IPS DF 6.9 (cell line): ENCODE measurements at regions not wholly inside any gene's neighbourhood (a gene's known extent, or its start where the extent isn't known, plus 50 kb on each side); places are given as distances from the start of the nearest gene placed in this dataset.

ENCODE experiments used
- DNase-seq: peaks from one replicate; pipeline ENCODE4 v3.0.0-alpha.2; 2013; ENCODE audit warnings: low read depth, low spot score
- H3K27ac ChIP-seq: one replicate; pipeline ENCODE4 v1.5.1; 2013; ENCODE audit warnings: low read length, control low read depth
- H3K27me3 ChIP-seq: 2 replicates; pipeline ENCODE4 v1.6.1; 2013; ENCODE audit warnings: mild to moderate bottlenecking, low read length; ENCODE audit not compliant: control insufficient read depth, insufficient read depth
- H3K36me3 ChIP-seq: 2 replicates; pipeline ENCODE4 v1.6.1; 2013; ENCODE audit warnings: low read length; ENCODE audit not compliant: control insufficient read depth, insufficient read depth
- H3K4me1 ChIP-seq: 2 replicates; pipeline ENCODE4 v1.6.1; 2013; ENCODE audit warnings: low read length; ENCODE audit not compliant: control insufficient read depth, insufficient read depth
- H3K4me3 ChIP-seq: 2 replicates; pipeline ENCODE4 v1.5.1; 2013; ENCODE audit warnings: mild to moderate bottlenecking, low read length
- H3K9me3 ChIP-seq: 2 replicates; pipeline ENCODE4 v1.6.1; 2013; ENCODE audit warnings: low read length, inconsistent platforms; ENCODE audit not compliant: control insufficient read depth, insufficient read depth
- WGBS: extraction: QIAGEN DNeasy Blood & Tissue Kit; methylation state at CpG from one replicate; pipeline ENCODE4 v1.1.7; 2013; ENCODE audit warnings: mixed read lengths, missing lambda C conversion rate; ENCODE audit not compliant: insufficient read length, insufficient coverage; 5-methylcytosine and 5-hydroxymethylcytosine counted together

- H3K27ac ChIP-seq = no peak overlapping the region
- H3K4me1 ChIP-seq = no peaks in the 10 kb centered on the region
- H3K27me3 ChIP-seq = no peaks in the 10 kb centered on the region
- DNase-seq = no peak
- no peaks in the 10 kb centered on the region for H3K36me3 ChIP-seq
- no peaks in the 10 kb centered on the region for H3K9me3 ChIP-seq
- H3K4me3 ChIP-seq = no peak overlapping the region
- WGBS = no CpG with 5 or more reads among the region's 2 CpGs
These were observed 202.6 kb upstream of the CTBP2 start for GRCh38 chr10:125362950-125363349.

DNA sequence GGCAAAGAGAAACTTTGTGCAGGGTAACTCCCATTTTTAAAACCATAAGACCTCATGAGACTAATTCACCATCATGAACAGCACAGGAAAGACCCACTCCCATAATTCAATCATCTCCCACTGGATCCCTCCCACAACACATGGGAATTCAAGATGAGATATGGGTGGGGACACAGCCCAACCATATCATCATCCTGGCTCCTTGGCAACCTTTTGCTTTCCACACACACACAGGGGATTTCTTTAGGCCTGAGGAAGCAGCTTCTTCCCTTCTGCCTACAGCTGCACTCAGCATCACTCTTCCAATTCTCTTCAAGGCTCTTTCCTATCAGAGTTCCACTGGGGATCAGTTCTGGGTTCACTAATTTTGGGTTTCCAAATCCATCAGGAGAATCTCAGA, 199.0 kb upstream of the CTBP2 start:
- Histone ChIP-seq H3K9me3 (no peaks in the 10 kb centered on the region), H3K4me3 (no peak overlapping the region), H3K4me1 (no peaks in the 10 kb centered on the region), H3K27me3 (no peaks in the 10 kb centered on the region), H3K27ac (no peak overlapping the region), H3K36me3 (no peaks in the 10 kb centered on the region)
- no peak for DNase-seq

DNA sequence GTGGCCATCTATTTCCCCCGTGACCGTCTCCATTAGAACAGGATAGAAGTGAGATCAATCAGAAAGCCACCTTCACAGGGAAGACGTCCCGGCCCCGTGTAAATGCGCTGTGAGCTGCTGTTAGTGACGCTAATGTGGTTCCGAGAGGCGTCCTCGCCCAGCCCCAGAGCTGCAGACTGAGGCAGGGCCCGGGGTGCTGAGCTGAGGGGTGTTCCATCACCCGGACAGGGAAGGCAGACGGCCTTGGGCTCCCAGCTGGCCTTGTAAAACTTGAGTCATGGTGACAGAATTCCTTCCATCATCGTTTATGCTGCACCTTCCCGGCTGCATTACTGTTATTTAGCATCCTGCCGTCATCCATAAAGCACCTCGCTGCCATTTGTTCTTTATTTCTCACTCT, 195.3 kb upstream of the CTBP2 start:
- H3K4me3 ChIP-seq = no peak overlapping the region
- no peak for DNase-seq
- H3K27me3 ChIP-seq = no peaks in the 10 kb centered on the region
- H3K27ac ChIP-seq = no peak overlapping the region
- H3K36me3 ChIP-seq = no peaks in the 10 kb centered on the region
- WGBS = no CpG with 5 or more reads among the region's 17 CpGs
- H3K9me3 ChIP-seq = no peaks in the 10 kb centered on the region
- H3K4me1 ChIP-seq = no peaks in the 10 kb centered on the region

- Histone ChIP-seq H3K9me3 (no peaks in the 10 kb centered on the region; the same call in 1 of the 2 replicates), H3K36me3 (no peaks in the 10 kb centered on the region), H3K27me3 (no peaks in the 10 kb centered on the region), H3K4me1 (no peaks in the 10 kb centered on the region), H3K27ac (no peak overlapping the region), H3K4me3 (no peak overlapping the region)
- DNase-seq = no peak
- WGBS = no CpG with 5 or more reads among the region's 2 CpGs
These were observed 190.2 kb upstream of the CTBP2 start for GRCh38 chr10:125350519-125350918.

GRCh38 chr10:125348536-125348935, 188.2 kb upstream of the CTBP2 start:
- Histone ChIP-seq H3K27me3 (no peaks in the 10 kb centered on the region), H3K36me3 (no peaks in the 10 kb centered on the region), H3K4me1 (no peaks in the 10 kb centered on the region), H3K9me3 (no peaks in the 10 kb centered on the region; the same call in 1 of the 2 replicates), H3K4me3 (no peak overlapping the region), H3K27ac (no peak overlapping the region)
- WGBS = no CpG with 5 or more reads among the region's 2 CpGs
- DNase-seq = no peak

GRCh38 chr10:125344573-125345171, 184.3 kb upstream of the CTBP2 start:
- Histone ChIP-seq H3K27me3 (no peaks in the 10 kb centered on the region), H3K4me3 (no peak overlapping the region), H3K9me3 (no peaks in the 10 kb centered on the region; the same call in 1 of the 2 replicates), H3K27ac (no peak overlapping the region), H3K4me1 (no peaks in the 10 kb centered on the region), H3K36me3 (no peaks in the 10 kb centered on the region)
- no CpG with 5 or more reads among the region's 19 CpGs for WGBS
- DNase-seq = no peak

- H3K36me3 ChIP-seq = no peaks in the 10 kb centered on the region
- no CpG with 5 or more reads among the region's 3 CpGs for WGBS
- no peak overlapping the region for H3K27ac ChIP-seq
- H3K27me3 ChIP-seq = no peaks in the 10 kb centered on the region
- no peaks in the 10 kb centered on the region; the same call in 1 of the 2 replicates for H3K9me3 ChIP-seq
- no peak for DNase-seq
- no peaks in the 10 kb centered on the region for H3K4me1 ChIP-seq
- H3K4me3 ChIP-seq = no peak overlapping the region
These were observed 183.6 kb upstream of the CTBP2 start for GRCh38 chr10:125343983-125344382.

- DNase-seq = peak; percentile 16
- WGBS = no CpG with 5 or more reads among the region's 10 CpGs
These were observed 183.0 kb upstream of the CTBP2 start for GRCh38 chr10:125343118-125343925.

DNA sequence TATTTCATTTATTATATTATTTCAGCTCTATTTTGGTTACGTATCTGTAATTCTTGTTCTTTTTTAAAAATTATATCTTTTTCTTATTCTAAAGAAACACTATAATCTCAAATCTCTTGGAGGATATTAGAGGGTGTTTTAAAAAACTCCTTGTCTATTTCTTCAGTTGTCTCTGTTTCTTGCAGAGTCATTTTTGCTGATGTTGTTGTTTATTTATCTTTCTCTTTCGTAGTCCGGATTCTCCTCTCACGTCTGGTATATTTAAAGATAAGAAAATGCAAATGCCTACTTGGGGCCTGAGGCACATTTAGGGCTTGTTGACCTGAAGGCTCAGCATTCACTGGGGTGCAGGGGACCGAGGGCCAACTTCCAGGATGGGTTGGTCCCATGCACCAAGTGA, 181.2 kb upstream of the CTBP2 start:
- DNase-seq = no peak
- H3K4me1 ChIP-seq = no peaks in the 10 kb centered on the region
- WGBS = no CpG with 5 or more reads among the region's 5 CpGs
- H3K4me3 ChIP-seq = no peak overlapping the region
- H3K27ac ChIP-seq = no peak overlapping the region
- H3K9me3 ChIP-seq = no peaks in the 10 kb centered on the region; the same call in 1 of the 2 replicates
- H3K36me3 ChIP-seq = no peaks in the 10 kb centered on the region
- no peaks in the 10 kb centered on the region for H3K27me3 ChIP-seq

More at GRCh38 chr10:125343118-125343925, 183.0 kb upstream of the CTBP2 start:
- Histone ChIP-seq H3K27me3 (no peaks in the 10 kb centered on the region), H3K4me1 (no peaks in the 10 kb centered on the region), H3K4me3 (no peak overlapping the region), H3K9me3 (no peaks in the 10 kb centered on the region; the same call in 1 of the 2 replicates), H3K27ac (no peak overlapping the region), H3K36me3 (no peaks in the 10 kb centered on the region)

GRCh38 chr10:125340903-125341302, 180.5 kb upstream of the CTBP2 start:
- Histone ChIP-seq H3K9me3 (no peaks in the 10 kb centered on the region; the same call in 1 of the 2 replicates), H3K4me1 (no peaks in the 10 kb centered on the region), H3K27me3 (no peaks in the 10 kb centered on the region), H3K4me3 (no peak overlapping the region), H3K36me3 (no peaks in the 10 kb centered on the region), H3K27ac (no peak overlapping the region)
- no peak for DNase-seq
- no CpG with 5 or more reads among the region's 4 CpGs for WGBS
